Glutamatergic neuron (in vitro differentiated cells): ENCODE measurements at regions not wholly inside any gene's neighbourhood (a gene's known extent, or its start where the extent isn't known, plus 50 kb on each side); places are given as distances from the start of the nearest gene placed in this dataset.
A peak's percentile ranks its signal among the peaks of the same experiment; 100 is the strongest.

Experiments used
- DNase-seq: peaks from one replicate; pipeline ENCODE4 v3.0.0; 2022
- H3K27ac Mint-ChIP-seq: one replicate; pipeline ENCODE4 v1.8.0; 2020; ENCODE audit warnings: mild to moderate bottlenecking, mixed read lengths, inconsistent platforms; ENCODE audit not compliant: unreplicated experiment
- H3K27me3 Mint-ChIP-seq: one replicate; pipeline ENCODE4 v1.8.0; 2020; ENCODE audit warnings: mild to moderate bottlenecking, moderate library complexity, mixed read lengths, inconsistent platforms; ENCODE audit not compliant: unreplicated experiment
- H3K36me3 Mint-ChIP-seq: one replicate; pipeline ENCODE4 v1.8.0; 2020; ENCODE audit warnings: mild to moderate bottlenecking, mixed read lengths, inconsistent platforms; ENCODE audit not compliant: unreplicated experiment
- H3K4me1 Mint-ChIP-seq: one replicate; pipeline ENCODE4 v1.8.0; 2020; ENCODE audit warnings: mild to moderate bottlenecking, low read depth, mixed read lengths, inconsistent platforms; ENCODE audit not compliant: unreplicated experiment
- H3K4me3 Mint-ChIP-seq: one replicate; pipeline ENCODE4 v1.8.0; 2020; ENCODE audit warnings: mild to moderate bottlenecking, mixed read lengths, inconsistent platforms; ENCODE audit not compliant: unreplicated experiment
- H3K9me3 Mint-ChIP-seq: one replicate; pipeline ENCODE4 v1.8.0; 2020; ENCODE audit warnings: mild to moderate bottlenecking, moderate library complexity, mixed read lengths, inconsistent platforms; ENCODE audit not compliant: unreplicated experiment
- TF ChIP-seq, protein P1 (sequence below): fragments of 200-600 bp; sonication (generic); IDR thresholded peaks from one replicate; pipeline ENCODE4 v1.5.0; 2021; ENCODE audit not compliant: partially characterized antibody, unreplicated experiment

DNA sequence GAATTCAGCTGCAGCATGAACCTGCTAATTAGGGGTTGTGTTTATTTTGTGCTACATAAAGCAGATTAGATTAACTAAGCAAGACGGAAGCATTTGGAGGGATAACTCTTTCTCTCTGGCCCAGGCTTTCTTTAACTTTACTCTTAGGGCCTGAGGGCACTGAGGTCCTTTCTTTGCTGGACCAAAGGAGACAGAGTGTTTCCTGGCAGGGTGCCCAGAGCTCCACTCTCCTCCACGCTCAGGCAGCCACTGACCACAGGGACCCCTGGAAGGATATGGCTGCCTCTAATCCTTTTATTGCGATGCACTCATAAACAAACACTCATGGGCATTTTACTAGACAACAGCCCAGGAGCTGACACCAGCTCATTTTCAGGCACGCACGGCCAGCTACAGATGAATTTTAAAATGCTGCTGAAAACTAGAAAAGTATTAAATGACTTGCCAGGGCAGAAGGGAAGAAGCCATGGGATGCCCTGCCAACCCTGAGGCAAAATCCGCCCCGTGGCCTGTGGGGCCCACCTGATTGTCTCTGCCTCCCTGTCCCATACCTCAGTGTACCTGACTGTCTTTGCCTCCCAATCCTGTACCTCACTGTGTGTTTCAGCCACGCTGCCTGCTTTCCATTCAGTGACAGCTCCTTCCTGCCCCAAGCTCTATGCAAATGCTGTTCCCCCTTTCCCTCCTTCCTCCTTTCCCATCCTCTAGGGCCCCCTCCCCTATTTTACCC is 192.6 kb upstream of the NAV2 start:
- Mint-ChIP-seq H3K4me1 (peaks cover 38% of the 10 kb centered on the region), H3K9me3 (peaks cover 8% of the 10 kb centered on the region), H3K4me3 (peak overlapping the region; percentile 5), H3K27ac (no peak overlapping the region), H3K36me3 (peaks cover 6% of the 10 kb centered on the region), H3K27me3 (peaks cover 9% of the 10 kb centered on the region)
- DNase-seq = peak; percentile 42
- TF ChIP-seq, protein P1, sequence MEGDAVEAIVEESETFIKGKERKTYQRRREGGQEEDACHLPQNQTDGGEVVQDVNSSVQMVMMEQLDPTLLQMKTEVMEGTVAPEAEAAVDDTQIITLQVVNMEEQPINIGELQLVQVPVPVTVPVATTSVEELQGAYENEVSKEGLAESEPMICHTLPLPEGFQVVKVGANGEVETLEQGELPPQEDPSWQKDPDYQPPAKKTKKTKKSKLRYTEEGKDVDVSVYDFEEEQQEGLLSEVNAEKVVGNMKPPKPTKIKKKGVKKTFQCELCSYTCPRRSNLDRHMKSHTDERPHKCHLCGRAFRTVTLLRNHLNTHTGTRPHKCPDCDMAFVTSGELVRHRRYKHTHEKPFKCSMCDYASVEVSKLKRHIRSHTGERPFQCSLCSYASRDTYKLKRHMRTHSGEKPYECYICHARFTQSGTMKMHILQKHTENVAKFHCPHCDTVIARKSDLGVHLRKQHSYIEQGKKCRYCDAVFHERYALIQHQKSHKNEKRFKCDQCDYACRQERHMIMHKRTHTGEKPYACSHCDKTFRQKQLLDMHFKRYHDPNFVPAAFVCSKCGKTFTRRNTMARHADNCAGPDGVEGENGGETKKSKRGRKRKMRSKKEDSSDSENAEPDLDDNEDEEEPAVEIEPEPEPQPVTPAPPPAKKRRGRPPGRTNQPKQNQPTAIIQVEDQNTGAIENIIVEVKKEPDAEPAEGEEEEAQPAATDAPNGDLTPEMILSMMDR = no peak

DNA sequence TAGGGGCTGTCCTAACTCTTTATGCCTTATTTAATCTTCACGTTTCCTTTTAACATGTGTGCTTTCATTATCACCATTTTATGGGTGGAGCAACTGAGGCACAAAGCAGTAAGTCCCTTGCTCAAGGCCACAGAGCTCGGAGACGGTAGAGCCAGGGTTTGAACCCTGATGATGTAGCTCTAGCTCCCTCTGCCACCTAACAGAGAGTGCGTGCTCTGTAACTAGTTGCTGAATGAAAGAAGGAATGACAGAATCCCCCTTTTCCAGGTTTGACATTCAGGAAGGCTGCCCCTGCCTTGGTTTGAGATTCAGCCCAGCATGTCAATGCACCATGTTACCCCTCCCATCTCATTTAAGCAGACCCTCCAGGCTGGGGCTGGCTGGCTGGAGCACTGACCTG is 193.3 kb upstream of the NAV2 start:
- TF ChIP-seq, protein P1 = no peak
- Mint-ChIP-seq H3K36me3 (peaks cover 6% of the 10 kb centered on the region), H3K27ac (no peak overlapping the region), H3K4me1 (peaks cover 32% of the 10 kb centered on the region), H3K4me3 (no peak overlapping the region), H3K9me3 (peaks cover 6% of the 10 kb centered on the region), H3K27me3 (peaks cover 7% of the 10 kb centered on the region)
- DNase-seq = no peak

DNA sequence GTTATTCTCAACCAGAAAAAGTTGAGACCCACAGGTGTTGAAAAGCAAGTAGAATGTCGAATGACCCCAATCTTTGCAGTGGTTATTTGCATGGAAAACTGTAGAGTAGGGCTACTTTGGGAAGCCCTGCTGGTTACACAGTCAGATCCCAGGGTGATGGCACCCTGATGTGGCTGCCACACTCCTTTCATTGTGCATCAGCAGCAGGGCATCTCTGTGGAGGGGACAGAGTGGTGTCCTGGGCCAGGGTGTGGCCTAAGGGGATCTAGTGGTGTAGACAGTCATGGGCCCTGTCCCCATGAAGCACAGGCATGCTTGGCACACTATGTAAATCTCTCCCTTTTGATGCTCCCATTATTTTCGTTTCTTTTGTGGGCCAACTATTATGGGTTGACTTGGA is 199.4 kb upstream of the NAV2 start:
- Mint-ChIP-seq H3K4me1 (peaks cover 15% of the 10 kb centered on the region), H3K36me3 (peaks cover 5% of the 10 kb centered on the region), H3K27ac (no peak overlapping the region), H3K4me3 (no peak overlapping the region), H3K27me3 (peaks cover 12% of the 10 kb centered on the region), H3K9me3 (peaks cover 4% of the 10 kb centered on the region)
- no peak for DNase-seq
- TF ChIP-seq, protein P1 = no peak

DNA sequence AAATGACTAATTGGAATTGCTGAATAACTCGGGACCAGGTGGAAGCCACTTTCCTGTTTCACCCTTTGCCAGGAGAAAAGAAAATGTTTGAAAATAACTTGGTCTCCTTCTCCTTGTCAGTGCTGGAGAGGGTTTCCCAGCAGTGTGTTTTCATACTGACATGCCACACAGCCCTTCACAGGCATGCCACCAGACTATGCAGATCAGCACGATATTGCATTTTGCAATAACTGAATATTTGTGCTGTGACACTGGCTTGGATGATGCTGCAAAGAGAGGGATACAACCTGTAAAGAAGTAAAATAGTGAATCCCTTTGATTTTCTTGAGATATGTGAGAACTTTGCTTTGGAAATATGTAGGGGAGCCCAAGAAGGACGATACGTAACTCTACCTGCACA is 200.0 kb upstream of the NAV2 start:
- peaks cover 13% of the 10 kb centered on the region for H3K27me3 Mint-ChIP-seq
- H3K9me3 Mint-ChIP-seq = peaks cover 4% of the 10 kb centered on the region
- DNase-seq = no peak
- peaks cover 5% of the 10 kb centered on the region for H3K36me3 Mint-ChIP-seq
- TF ChIP-seq, protein P1 = no peak
- H3K4me1 Mint-ChIP-seq = peaks cover 15% of the 10 kb centered on the region
- no peak overlapping the region for H3K4me3 Mint-ChIP-seq
- no peak overlapping the region for H3K27ac Mint-ChIP-seq

DNA sequence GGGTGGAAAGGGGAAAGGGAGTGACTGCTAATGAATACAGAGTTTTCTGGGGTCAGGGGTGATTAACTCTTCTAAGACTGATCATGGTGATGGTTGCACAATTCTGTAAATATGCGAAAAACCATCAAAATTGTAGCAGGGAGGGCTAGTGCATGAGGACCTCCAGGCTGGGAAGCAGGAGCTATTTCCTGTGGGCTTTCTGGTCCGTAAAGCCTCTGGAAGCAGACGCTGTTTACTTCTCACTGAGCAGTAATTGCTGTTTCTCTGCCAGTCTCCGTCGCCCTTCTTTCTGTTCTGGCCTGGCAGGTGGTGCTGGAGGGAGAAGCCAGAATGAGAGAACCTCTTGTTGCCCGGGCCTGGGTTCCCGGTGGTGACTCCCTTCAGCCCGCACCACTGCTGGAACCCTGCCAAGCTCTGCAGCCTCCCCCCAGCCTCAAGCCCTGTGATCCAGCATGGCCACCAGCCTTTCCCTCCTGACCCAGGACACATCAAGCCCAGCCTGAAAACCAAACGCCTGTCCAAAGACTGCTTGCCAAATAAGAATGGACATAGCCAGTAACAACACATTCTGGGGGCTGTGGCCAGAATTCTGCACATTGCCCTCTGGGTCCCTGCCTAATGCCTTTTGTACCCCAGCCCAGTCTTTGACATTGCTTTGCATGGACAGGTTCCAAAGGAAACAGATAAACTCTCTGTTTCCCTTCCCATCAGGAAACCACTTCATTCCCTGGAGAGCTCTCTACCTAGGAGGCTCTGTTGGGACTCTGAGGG is 201.0 kb upstream of the NAV2 start:
- no peak overlapping the region for H3K27ac Mint-ChIP-seq
- H3K36me3 Mint-ChIP-seq = peaks cover 5% of the 10 kb centered on the region
- H3K4me3 Mint-ChIP-seq = no peak overlapping the region
- TF ChIP-seq, protein P1 = no peak
- H3K27me3 Mint-ChIP-seq = peaks cover 13% of the 10 kb centered on the region
- no peak for DNase-seq
- peaks cover 4% of the 10 kb centered on the region for H3K9me3 Mint-ChIP-seq
- peaks cover 26% of the 10 kb centered on the region for H3K4me1 Mint-ChIP-seq
